Upper lobe of left lung (tissue), 6 donors: ENCODE measurements at regions not wholly inside any gene's neighbourhood (a gene's known extent, or its start where the extent isn't known, plus 50 kb on each side); places are given as distances from the start of the nearest gene placed in this dataset.

Experiments
- ATAC-seq, 2 donors: fragments of 200-7000 bp; cut with Tn5 transposase; one replicate each; pipeline ENCODE4 v1.9.1; 2022; ENCODE audit warnings: mild to moderate bottlenecking in 2 of 2, moderate library complexity in 2 of 2; ENCODE audit not compliant: low FRiP score in 2 of 2
- DNase-seq, 2 donors: peaks; one replicate each; pipeline ENCODE4 v3.0.0-alpha.2; 2019 to 2020
- H3K27ac ChIP-seq, 4 donors: fragments of 200-600 bp; sonication (generic); one replicate each; pipeline ENCODE4 v1.5.1; 2016 to 2019
- H3K27me3 ChIP-seq, 4 donors: fragments of 200-600 bp; sonication (generic); one replicate each; pipeline ENCODE4 v1.5.1; 2017 to 2019
- H3K36me3 ChIP-seq, 4 donors: fragments of 200-600 bp; sonication (generic); one replicate each; pipeline ENCODE4 v1.5.1; 2016 to 2019
- H3K4me1 ChIP-seq, 4 donors: fragments of 200-600 bp; sonication (generic); one replicate each; pipeline ENCODE4 v1.5.1; 2018 to 2019
- H3K4me3 ChIP-seq, 4 donors: fragments of 200-600 bp; sonication (generic); one replicate each; pipeline ENCODE4 v1.5.1; 2017 to 2019; ENCODE audit warnings: mild to moderate bottlenecking in 2 of 4, moderate library complexity in 1 of 4
- H3K9me3 ChIP-seq, 4 donors: fragments of 200-600 bp; sonication (generic); one replicate each; pipeline ENCODE4 v1.5.1; 2018 to 2019
- CTCF ChIP-seq, 6 experiments: fragments of 450-650 bp in 4 of 6; fragments of 200-600 bp in 2 of 6; sonication (generic) in 2 of 6; IDR thresholded peaks; one replicate each; pipeline ENCODE4 v1.5.1; 2016 to 2019; ENCODE audit warnings: antibody characterized with exemption in 6 of 6
- EP300 ChIP-seq, 4 donors: sonication (generic); formaldehyde crosslinking; IDR thresholded peaks; one replicate each; pipeline ENCODE4 v1.5.1; 2017; ENCODE audit warnings: antibody characterized with exemption in 4 of 4, control low read depth in 2 of 4
- POLR2A ChIP-seq, 4 donors: fragments of 450-650 bp; IDR thresholded peaks; one replicate each; pipeline ENCODE4 v1.5.1; 2016 to 2017; ENCODE audit warnings: antibody characterized with exemption in 4 of 4, mild to moderate bottlenecking in 2 of 4
- POLR2AphosphoS5 ChIP-seq, 2 donors: sonication (generic); formaldehyde crosslinking; IDR thresholded peaks; one replicate each; pipeline ENCODE4 v1.5.1; 2017; ENCODE audit warnings: antibody characterized with exemption in 2 of 2
- WGBS, 2 donors: methylation state at CpG; one replicate each; pipeline ENCODE4 v1.1.5; 2017 to 2018; 5-methylcytosine and 5-hydroxymethylcytosine counted together
- donor health status: DM: no; HTN: no; CAD: no; lungs with moderate emphysema.
- donor health status: DM: no; HTN: yes; CAD: no; lungs with severe emphysema.

GRCh38 chr4:111701102-111701501, 444.2 kb upstream of the FAM241A start:
- Histone ChIP-seq H3K27ac (no peak overlapping the region), H3K27me3 (no peaks in the 10 kb centered on the region), H3K36me3 (no peaks in the 10 kb centered on the region), H3K9me3 (no peaks in the 10 kb centered on the region), H3K4me1 (no peaks in the 10 kb centered on the region), H3K4me3 (no peak overlapping the region)
- TF ChIP-seq CTCF (IDR thresholded peaks at IDR 0.05), result no peak
- no peak for TF ChIP-seq POLR2A (IDR thresholded peaks at IDR 0.05)
- no peak for TF ChIP-seq POLR2AphosphoS5 (IDR thresholded peaks at IDR 0.05)
- TF ChIP-seq EP300 (IDR thresholded peaks at IDR 0.05), result no peak
- 84 to 85% methylated on average over 3 of the region's 3 CpGs for WGBS, 2 donors
- DNase-seq (no peak), ATAC-seq (no peak)

- Histone ChIP-seq H3K4me1 (no peaks in the 10 kb centered on the region), H3K4me3 (no peak overlapping the region), H3K9me3 (no peaks in the 10 kb centered on the region), H3K36me3 (no peaks in the 10 kb centered on the region), H3K27ac (no peak overlapping the region), H3K27me3 (no peaks in the 10 kb centered on the region)
- ATAC-seq, result no peak
- TF ChIP-seq POLR2AphosphoS5 (IDR thresholded peaks at IDR 0.05), result no peak
- DNase-seq, result no peak
Observed at GRCh38 chr4:111707491-111707890, 437.8 kb upstream of the FAM241A start.

- H3K9me3 ChIP-seq, result no peaks in the 10 kb centered on the region
- TF ChIP-seq EP300 (IDR thresholded peaks at IDR 0.05) (no peak), POLR2AphosphoS5 (IDR thresholded peaks at IDR 0.05) (no peak), CTCF (IDR thresholded peaks at IDR 0.05) (no peak), POLR2A (IDR thresholded peaks at IDR 0.05) (no peak)
- H3K27ac ChIP-seq, result no peak overlapping the region
- H3K27me3 ChIP-seq, result no peaks in the 10 kb centered on the region
- WGBS, 2 donors, result 40 to 48% methylated on average over 3 of the region's 3 CpGs
- no peak for ATAC-seq
- no peak for DNase-seq
- no peaks in the 10 kb centered on the region for H3K4me1 ChIP-seq
- no peak overlapping the region for H3K4me3 ChIP-seq
- H3K36me3 ChIP-seq, result no peaks in the 10 kb centered on the region
Observed at GRCh38 chr4:111712093-111712677, 433.1 kb upstream of the FAM241A start.

- Histone ChIP-seq H3K36me3 (no peaks in the 10 kb centered on the region), H3K4me1 (no peaks in the 10 kb centered on the region), H3K27ac (no peak overlapping the region), H3K27me3 (no peaks in the 10 kb centered on the region), H3K9me3 (no peaks in the 10 kb centered on the region), H3K4me3 (no peak overlapping the region)
- ATAC-seq, result no peak
- DNase-seq, result no peak
- WGBS, 2 donors, result 69 to 75% methylated on average over 3 of the region's 3 CpGs
- TF ChIP-seq POLR2A (IDR thresholded peaks at IDR 0.05) (no peak), POLR2AphosphoS5 (IDR thresholded peaks at IDR 0.05) (no peak), CTCF (IDR thresholded peaks at IDR 0.05) (no peak), EP300 (IDR thresholded peaks at IDR 0.05) (no peak)
Observed at GRCh38 chr4:111713276-111713675, 432.0 kb upstream of the FAM241A start.

GRCh38 chr4:111717921-111718320, 427.3 kb upstream of the FAM241A start:
- Histone ChIP-seq H3K27me3 (no peaks in the 10 kb centered on the region), H3K4me1 (no peaks in the 10 kb centered on the region), H3K9me3 (no peaks in the 10 kb centered on the region), H3K36me3 (no peaks in the 10 kb centered on the region), H3K4me3 (no peak overlapping the region), H3K27ac (no peak overlapping the region)
- ATAC-seq, result no peak
- TF ChIP-seq EP300 (IDR thresholded peaks at IDR 0.05), result no peak
- TF ChIP-seq CTCF (IDR thresholded peaks at IDR 0.05), result no peak
- TF ChIP-seq POLR2AphosphoS5 (IDR thresholded peaks at IDR 0.05), result no peak
- no peak for TF ChIP-seq POLR2A (IDR thresholded peaks at IDR 0.05)
- WGBS, 2 donors, result 27 to 47% methylated on average over 1 of the region's 1 CpG
- DNase-seq, result no peak
